KMS-11 (cell line): ENCODE measurements at regions not wholly inside any gene's neighbourhood (a gene's known extent, or its start where the extent isn't known, plus 50 kb on each side); places are given as distances from the start of the nearest gene placed in this dataset.

Source experiments
- H2AFZ ChIP-seq: fragments of 200-600 bp; sonication (generic); 2 replicates; pipeline ENCODE4 v1.6.1; 2016; ENCODE audit warnings: antibody characterized with exemption, mixed run types, low read depth
- H3K27ac ChIP-seq: fragments of 200-600 bp; sonication (generic); 2 replicates; pipeline ENCODE4 v1.6.1; 2016; ENCODE audit warnings: mild to moderate bottlenecking, mixed run types
- H3K27me3 ChIP-seq: fragments of 200-600 bp; sonication (generic); 2 replicates; pipeline ENCODE4 v1.6.1; 2017; ENCODE audit warnings: mild to moderate bottlenecking, low read depth, mixed run types, moderate library complexity; ENCODE audit not compliant: insufficient read depth
- H3K36me3 ChIP-seq: fragments of 200-600 bp; sonication (generic); 2 replicates; pipeline ENCODE4 v1.6.1; 2017; ENCODE audit warnings: mild to moderate bottlenecking, mixed run types; ENCODE audit not compliant: insufficient read depth
- H3K4me1 ChIP-seq: fragments of 200-600 bp; sonication (generic); 2 replicates; pipeline ENCODE4 v1.6.1; 2016; ENCODE audit warnings: mild to moderate bottlenecking, low read depth, mixed run types; ENCODE audit not compliant: poor library complexity, severe bottlenecking
- H3K4me2 ChIP-seq: fragments of 200-600 bp; sonication (generic); 2 replicates; pipeline ENCODE4 v1.7.0; 2016; ENCODE audit warnings: mild to moderate bottlenecking, mixed run types
- H3K4me3 ChIP-seq: fragments of 200-600 bp; sonication (generic); IDR thresholded peaks from 2 replicates; pipeline ENCODE4 v1.6.1; 2017; ENCODE audit warnings: low read depth, low read length, mixed read lengths; ENCODE audit not compliant: insufficient read depth
- H3K79me2 ChIP-seq: fragments of 200-600 bp; sonication (generic); 2 replicates; pipeline ENCODE4 v1.6.1; 2016; ENCODE audit warnings: low read depth, mixed run types; ENCODE audit not compliant: insufficient read depth
- H3K9ac ChIP-seq: fragments of 200-600 bp; sonication (generic); 2 replicates; pipeline ENCODE4 v1.6.1; 2016; ENCODE audit warnings: mild to moderate bottlenecking, mixed run types
- H4K20me1 ChIP-seq: fragments of 200-600 bp; sonication (generic); 2 replicates; pipeline ENCODE4 v1.6.1; 2016; ENCODE audit warnings: mild to moderate bottlenecking, mixed run types; ENCODE audit not compliant: insufficient read depth
- TF ChIP-seq, protein P1 (sequence below): fragments of 200-600 bp; sonication (generic); conservative IDR thresholded peaks from 2 replicates; pipeline ENCODE4 v1.6.1; 2017; ENCODE audit warnings: low read depth, mild to moderate bottlenecking, antibody characterized with exemption, low read length, moderate library complexity, mixed read lengths

GRCh38 chr3:139157161-139157932 is 112.7 kb upstream of the PRR23C start:
- Histone ChIP-seq H3K27me3 (no peaks in the 10 kb centered on the region), H3K9ac (no peak overlapping the region), H4K20me1 (no peaks in the 10 kb centered on the region), H2AFZ (no peak overlapping the region), H3K4me3 (no peak overlapping the region), H3K36me3 (no peaks in the 10 kb centered on the region), H3K27ac (no peak overlapping the region), H3K4me2 (no peak overlapping the region), H3K4me1 (peaks cover 3% of the 10 kb centered on the region), H3K79me2 (no peaks in the 10 kb centered on the region)
- TF ChIP-seq, protein P1, sequence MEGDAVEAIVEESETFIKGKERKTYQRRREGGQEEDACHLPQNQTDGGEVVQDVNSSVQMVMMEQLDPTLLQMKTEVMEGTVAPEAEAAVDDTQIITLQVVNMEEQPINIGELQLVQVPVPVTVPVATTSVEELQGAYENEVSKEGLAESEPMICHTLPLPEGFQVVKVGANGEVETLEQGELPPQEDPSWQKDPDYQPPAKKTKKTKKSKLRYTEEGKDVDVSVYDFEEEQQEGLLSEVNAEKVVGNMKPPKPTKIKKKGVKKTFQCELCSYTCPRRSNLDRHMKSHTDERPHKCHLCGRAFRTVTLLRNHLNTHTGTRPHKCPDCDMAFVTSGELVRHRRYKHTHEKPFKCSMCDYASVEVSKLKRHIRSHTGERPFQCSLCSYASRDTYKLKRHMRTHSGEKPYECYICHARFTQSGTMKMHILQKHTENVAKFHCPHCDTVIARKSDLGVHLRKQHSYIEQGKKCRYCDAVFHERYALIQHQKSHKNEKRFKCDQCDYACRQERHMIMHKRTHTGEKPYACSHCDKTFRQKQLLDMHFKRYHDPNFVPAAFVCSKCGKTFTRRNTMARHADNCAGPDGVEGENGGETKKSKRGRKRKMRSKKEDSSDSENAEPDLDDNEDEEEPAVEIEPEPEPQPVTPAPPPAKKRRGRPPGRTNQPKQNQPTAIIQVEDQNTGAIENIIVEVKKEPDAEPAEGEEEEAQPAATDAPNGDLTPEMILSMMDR: no peak

DNA sequence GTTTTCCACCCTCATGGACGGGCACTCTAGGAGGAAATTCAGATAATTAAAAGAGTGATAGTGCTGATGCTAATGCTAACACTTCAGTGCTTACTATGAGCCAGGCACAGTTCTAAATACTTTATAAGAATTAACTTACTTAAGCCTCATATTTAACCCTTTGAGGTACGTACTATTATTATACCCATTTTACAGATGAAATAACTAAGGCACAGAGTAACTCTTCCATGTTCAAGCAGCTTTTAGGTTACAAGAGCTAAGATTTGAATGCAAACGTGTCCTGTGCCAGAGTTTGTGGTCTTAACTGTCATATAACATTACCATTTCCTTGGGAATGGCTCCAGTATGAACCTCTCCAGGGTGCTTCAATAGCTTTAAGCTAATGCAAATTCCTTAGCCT is 114.7 kb upstream of the PRR23C start:
- Histone ChIP-seq H3K4me2 (no peak overlapping the region), H3K4me1 (peaks cover 3% of the 10 kb centered on the region), H3K4me3 (no peak overlapping the region), H2AFZ (no peak overlapping the region), H3K36me3 (no peaks in the 10 kb centered on the region), H3K27ac (no peak overlapping the region), H4K20me1 (no peaks in the 10 kb centered on the region), H3K9ac (no peak overlapping the region), H3K79me2 (no peaks in the 10 kb centered on the region), H3K27me3 (no peaks in the 10 kb centered on the region)
- TF ChIP-seq, protein P1: no peak

- Histone ChIP-seq H2AFZ (peak overlapping the region; percentile 31), H3K4me1 (peaks cover 26% of the 10 kb centered on the region), H3K4me3 (peak overlapping the region; percentile 86), H4K20me1 (no peaks in the 10 kb centered on the region), H3K9ac (peak overlapping the region; percentile 39), H3K36me3 (no peaks in the 10 kb centered on the region), H3K27ac (peak overlapping the region; percentile 35), H3K79me2 (no peaks in the 10 kb centered on the region), H3K4me2 (peak overlapping the region; percentile 40), H3K27me3 (no peaks in the 10 kb centered on the region)
- TF ChIP-seq, protein P1: no peak
Measured at GRCh38 chr3:139173372-139174108, 128.8 kb upstream of the PRR23C start.

DNA sequence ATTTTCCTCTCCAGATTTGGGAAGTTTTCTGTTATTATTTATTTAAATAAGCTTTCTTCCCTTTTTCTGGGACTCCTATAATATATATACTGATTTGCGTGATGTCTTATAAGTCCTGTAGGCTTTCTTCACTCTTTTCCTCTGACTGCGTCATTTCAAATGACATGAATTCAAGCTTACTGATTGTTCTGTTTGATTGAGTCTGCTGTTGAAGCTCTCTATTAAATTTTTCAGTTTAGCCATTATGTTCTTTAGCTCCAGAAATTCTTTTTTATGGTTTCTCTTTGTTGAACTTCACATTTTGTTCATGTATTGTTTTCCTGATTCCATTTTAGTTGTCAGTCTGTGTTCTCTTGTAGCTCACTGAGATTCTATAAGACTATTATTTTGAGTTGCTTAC is 135.8 kb upstream of the PRR23C start:
- Histone ChIP-seq H3K4me3 (no peak overlapping the region), H3K4me1 (peaks cover 1% of the 10 kb centered on the region), H3K36me3 (no peaks in the 10 kb centered on the region), H2AFZ (no peak overlapping the region), H3K79me2 (no peaks in the 10 kb centered on the region), H3K27ac (no peak overlapping the region), H3K4me2 (no peak overlapping the region), H4K20me1 (no peaks in the 10 kb centered on the region), H3K9ac (no peak overlapping the region), H3K27me3 (no peaks in the 10 kb centered on the region)
- TF ChIP-seq, protein P1: no peak
